ENCODE measurements at regions not wholly inside any gene's neighbourhood (a gene's known extent, or its start where the extent isn't known, plus 50 kb on each side); places are given as distances from the start of the nearest gene placed in this dataset.

GRCh38 chr1:195828325-195828724 is 779.9 kb downstream of the KCNT2 start:
- Histone ChIP-seq H3K9me2 (replicated peaks; ENCODE audit: control insufficient read depth, low read length) (no peaks in the 10 kb centered on the region), H3K9me3 (ENCODE audit: control insufficient read depth, insufficient read depth, low read length) (no peaks in the 10 kb centered on the region), H3F3A (ENCODE audit: control insufficient read depth, insufficient read depth) (no peaks in the 10 kb centered on the region), H3K36me3 (ENCODE audit: control insufficient read depth, low read length) (no peaks in the 10 kb centered on the region), H3K4me1 (ENCODE audit: control insufficient read depth, low read length) (no peaks in the 10 kb centered on the region), H4K20me1 (ENCODE audit: control insufficient read depth, insufficient read depth, low read depth, low read length) (no peaks in the 10 kb centered on the region), H3K4me3 (ENCODE audit: low read length) (no peak overlapping the region), H3K79me2 (ENCODE audit: control insufficient read depth, low read length) (no peaks in the 10 kb centered on the region), H3K27ac (ENCODE audit: low read depth, low read length) (no peak overlapping the region), H3K4me2 (ENCODE audit: low read length) (no peak overlapping the region), H3K27me3 (ENCODE audit: control insufficient read depth, low read length) (no peaks in the 10 kb centered on the region)
- no peak for TF ChIP-seq EZH2phosphoT487 (IDR thresholded peaks at IDR 0.05; ENCODE audit: borderline replicate concordance, low read length)
- no peak for TF ChIP-seq CTCF (IDR thresholded peaks at IDR 0.05; ENCODE audit: low read depth, low read length, poor library complexity, severe bottlenecking)

- no peak overlapping the region for H3K4me2 ChIP-seq (ENCODE audit: low read length)
- no peaks in the 10 kb centered on the region for H3K36me3 ChIP-seq (ENCODE audit: control insufficient read depth, low read length)
- H3K4me1 ChIP-seq (ENCODE audit: control insufficient read depth, low read length) = no peaks in the 10 kb centered on the region
- no peak for TF ChIP-seq EZH2phosphoT487 (IDR thresholded peaks at IDR 0.05; ENCODE audit: borderline replicate concordance, low read length)
- no peak for TF ChIP-seq CTCF (IDR thresholded peaks at IDR 0.05; ENCODE audit: low read depth, low read length, poor library complexity, severe bottlenecking)
- no peaks in the 10 kb centered on the region for H3K9me3 ChIP-seq (ENCODE audit: control insufficient read depth, insufficient read depth, low read length)
- no peak overlapping the region for H3K27ac ChIP-seq (ENCODE audit: low read depth, low read length)
- H4K20me1 ChIP-seq (ENCODE audit: control insufficient read depth, insufficient read depth, low read depth, low read length) = no peaks in the 10 kb centered on the region
- H3K4me3 ChIP-seq (ENCODE audit: low read length) = no peak overlapping the region
- H3K27me3 ChIP-seq (ENCODE audit: control insufficient read depth, low read length) = no peaks in the 10 kb centered on the region
- H3K79me2 ChIP-seq (ENCODE audit: control insufficient read depth, low read length) = no peaks in the 10 kb centered on the region
- H3F3A ChIP-seq (ENCODE audit: control insufficient read depth, insufficient read depth) = no peaks in the 10 kb centered on the region
- H3K9me2 ChIP-seq (replicated peaks; ENCODE audit: control insufficient read depth, low read length) = no peaks in the 10 kb centered on the region
Measured at GRCh38 chr1:195820925-195821324, 787.3 kb downstream of the KCNT2 start.

- Histone ChIP-seq H3K9me3 (ENCODE audit: control insufficient read depth, insufficient read depth, low read length) (no peaks in the 10 kb centered on the region), H3F3A (ENCODE audit: control insufficient read depth, insufficient read depth) (no peaks in the 10 kb centered on the region), H3K36me3 (ENCODE audit: control insufficient read depth, low read length) (no peaks in the 10 kb centered on the region), H3K4me3 (ENCODE audit: low read length) (no peak overlapping the region), H3K79me2 (ENCODE audit: control insufficient read depth, low read length) (no peaks in the 10 kb centered on the region), H3K4me1 (ENCODE audit: control insufficient read depth, low read length) (no peaks in the 10 kb centered on the region), H3K4me2 (ENCODE audit: low read length) (no peak overlapping the region), H4K20me1 (ENCODE audit: control insufficient read depth, insufficient read depth, low read depth, low read length) (no peaks in the 10 kb centered on the region), H3K27ac (ENCODE audit: low read depth, low read length) (no peak overlapping the region), H3K27me3 (ENCODE audit: control insufficient read depth, low read length) (no peaks in the 10 kb centered on the region), H3K9me2 (replicated peaks; ENCODE audit: control insufficient read depth, low read length) (no peaks in the 10 kb centered on the region)
- TF ChIP-seq CTCF (IDR thresholded peaks at IDR 0.05; ENCODE audit: low read depth, low read length, poor library complexity, severe bottlenecking) (no peak), EZH2phosphoT487 (IDR thresholded peaks at IDR 0.05; ENCODE audit: borderline replicate concordance, low read length) (no peak)
Measured at GRCh38 chr1:195806060-195806459, 802.2 kb downstream of the KCNT2 start.

- H3K36me3 ChIP-seq (ENCODE audit: control insufficient read depth, low read length) = no peaks in the 10 kb centered on the region
- H3K27ac ChIP-seq (ENCODE audit: low read depth, low read length) = no peak overlapping the region
- H3K79me2 ChIP-seq (ENCODE audit: control insufficient read depth, low read length) = no peaks in the 10 kb centered on the region
- H3K4me3 ChIP-seq (ENCODE audit: low read length) = no peak overlapping the region
- no peak overlapping the region for H3K4me2 ChIP-seq (ENCODE audit: low read length)
- no peaks in the 10 kb centered on the region for H3K9me3 ChIP-seq (ENCODE audit: control insufficient read depth, insufficient read depth, low read length)
- no peaks in the 10 kb centered on the region for H3K9me2 ChIP-seq (replicated peaks; ENCODE audit: control insufficient read depth, low read length)
- no peaks in the 10 kb centered on the region for H3K4me1 ChIP-seq (ENCODE audit: control insufficient read depth, low read length)
- H3F3A ChIP-seq (ENCODE audit: control insufficient read depth, insufficient read depth) = no peaks in the 10 kb centered on the region
- H3K27me3 ChIP-seq (ENCODE audit: control insufficient read depth, low read length) = no peaks in the 10 kb centered on the region
- H4K20me1 ChIP-seq (ENCODE audit: control insufficient read depth, insufficient read depth, low read depth, low read length) = no peaks in the 10 kb centered on the region
- no peak for TF ChIP-seq EZH2phosphoT487 (IDR thresholded peaks at IDR 0.05; ENCODE audit: borderline replicate concordance, low read length)
- no peak for TF ChIP-seq CTCF (IDR thresholded peaks at IDR 0.05; ENCODE audit: low read depth, low read length, poor library complexity, severe bottlenecking)
Measured at GRCh38 chr1:195804547-195804946, 803.7 kb downstream of the KCNT2 start.
